Esophagus squamous epithelium (tissue), 5 donors: ENCODE measurements at regions not wholly inside any gene's neighbourhood (a gene's known extent, or its start where the extent isn't known, plus 50 kb on each side); places are given as distances from the start of the nearest gene placed in this dataset.

Experiments used
- DNase-seq: peaks from one replicate; lab custom pipeline; 2025; lab: John Stamatoyannopoulos, UW
- H3K27ac ChIP-seq, 4 donors: fragments of 200-600 bp; sonication (generic); one replicate each; pipeline ENCODE4 v1.5.1; 2016 to 2019; ENCODE audit warnings: mild to moderate bottlenecking in 1 of 4
- H3K27me3 ChIP-seq, 4 donors: fragments of 200-600 bp; sonication (generic); 1 replicate in 3 of 4; 2 replicates in 1 of 4; pipeline versions ENCODE4 v1.5.1 to v1.6.0; 2017 to 2021; ENCODE audit warnings: antibody characterized with exemption in 1 of 4
- H3K36me3 ChIP-seq, 3 donors: fragments of 200-600 bp; sonication (generic); one replicate each; pipeline ENCODE4 v1.5.1; 2016 to 2019
- H3K4me1 ChIP-seq, 3 donors: fragments of 200-600 bp; sonication (generic); one replicate each; pipeline ENCODE4 v1.5.1; 2017 to 2019
- H3K4me3 ChIP-seq, 4 donors: fragments of 200-600 bp; sonication (generic); 1 replicate in 3 of 4; 2 replicates in 1 of 4; pipeline ENCODE4 v1.5.1; 2016 to 2019; ENCODE audit warnings: mild to moderate bottlenecking in 2 of 4, moderate library complexity in 1 of 4
- H3K9me3 ChIP-seq, 3 donors: fragments of 200-600 bp; sonication (generic); one replicate each; pipeline ENCODE4 v1.5.1; 2016 to 2019
- POLR2A ChIP-seq, 4 donors: fragments of 450-650 bp; IDR thresholded peaks; one replicate each; pipeline ENCODE4 v1.6.1; 2017; ENCODE audit warnings: antibody characterized with exemption in 4 of 4, mild to moderate bottlenecking in 4 of 4, moderate library complexity in 3 of 4
- WGBS, 2 donors: methylation state at CpG; one replicate each; pipeline ENCODE4 v1.1.5; 2018; 5-methylcytosine and 5-hydroxymethylcytosine counted together
- intact Hi-C: fragments of 100-400 bp; cut with DNase I; formaldehyde crosslinking; loops from one replicate; pipeline ENCODE4 v1.15.0; 2022
- TF ChIP-seq, protein P1 (sequence below), 6 experiments: fragments of 450-650 bp in 4 of 6; fragments of 200-600 bp in 2 of 6; sonication (generic) in 2 of 6; IDR thresholded peaks; one replicate each; pipeline ENCODE4 v1.5.1; 2016 to 2019; ENCODE audit warnings: antibody characterized with exemption in 6 of 6, mild to moderate bottlenecking in 4 of 6, moderate library complexity in 4 of 6
- donor health status: DM: yes; HTN: yes; CAD: no.

DNA sequence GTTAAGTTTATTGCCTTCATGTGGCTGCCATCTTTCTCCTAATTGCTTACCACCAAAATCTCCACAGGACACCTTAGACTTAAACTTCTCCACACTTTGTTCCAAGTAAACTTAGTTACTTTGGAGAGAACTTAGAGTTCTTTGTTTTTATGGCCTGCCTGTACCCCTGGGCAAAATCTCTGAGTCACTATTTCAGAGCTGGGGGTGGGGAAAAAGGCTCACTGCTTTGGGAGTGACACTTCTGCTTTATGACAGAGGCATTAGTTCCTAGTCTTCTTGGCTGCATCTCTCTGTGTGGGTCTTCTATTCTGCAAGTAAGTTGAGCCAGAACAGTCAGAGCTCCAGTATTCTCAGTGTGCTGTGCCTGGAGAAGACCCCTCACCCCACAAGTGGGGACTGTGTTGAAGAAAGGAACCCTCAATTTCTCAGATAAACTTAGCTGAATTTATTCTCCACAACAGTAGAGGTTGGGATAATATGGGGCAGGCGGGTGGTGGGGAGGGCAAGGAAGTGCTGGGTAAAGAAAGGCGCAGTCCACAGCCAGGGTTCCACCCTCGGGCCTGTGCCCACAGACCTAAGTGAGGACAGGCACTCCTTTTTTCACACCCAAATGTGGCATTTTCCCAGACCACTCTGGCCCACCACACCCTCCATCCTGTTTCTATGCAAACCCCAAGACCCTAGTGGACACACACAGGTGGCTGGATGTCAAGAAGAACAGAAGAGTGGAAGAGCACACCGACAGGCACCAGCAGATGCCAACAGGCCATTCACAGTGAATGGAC is 636.6 kb upstream of the MAN1A1 start:
- 95 to 100% methylated on average over 1 to 4 of the region's 4 CpGs for WGBS, 2 donors
- H3K4me1 ChIP-seq = no peaks in the 10 kb centered on the region
- no peak overlapping the region for H3K27ac ChIP-seq
- H3K27me3 ChIP-seq = no peaks in the 10 kb centered on the region
- no peak for TF ChIP-seq POLR2A (IDR thresholded peaks at IDR 0.05)
- TF ChIP-seq, protein P1, sequence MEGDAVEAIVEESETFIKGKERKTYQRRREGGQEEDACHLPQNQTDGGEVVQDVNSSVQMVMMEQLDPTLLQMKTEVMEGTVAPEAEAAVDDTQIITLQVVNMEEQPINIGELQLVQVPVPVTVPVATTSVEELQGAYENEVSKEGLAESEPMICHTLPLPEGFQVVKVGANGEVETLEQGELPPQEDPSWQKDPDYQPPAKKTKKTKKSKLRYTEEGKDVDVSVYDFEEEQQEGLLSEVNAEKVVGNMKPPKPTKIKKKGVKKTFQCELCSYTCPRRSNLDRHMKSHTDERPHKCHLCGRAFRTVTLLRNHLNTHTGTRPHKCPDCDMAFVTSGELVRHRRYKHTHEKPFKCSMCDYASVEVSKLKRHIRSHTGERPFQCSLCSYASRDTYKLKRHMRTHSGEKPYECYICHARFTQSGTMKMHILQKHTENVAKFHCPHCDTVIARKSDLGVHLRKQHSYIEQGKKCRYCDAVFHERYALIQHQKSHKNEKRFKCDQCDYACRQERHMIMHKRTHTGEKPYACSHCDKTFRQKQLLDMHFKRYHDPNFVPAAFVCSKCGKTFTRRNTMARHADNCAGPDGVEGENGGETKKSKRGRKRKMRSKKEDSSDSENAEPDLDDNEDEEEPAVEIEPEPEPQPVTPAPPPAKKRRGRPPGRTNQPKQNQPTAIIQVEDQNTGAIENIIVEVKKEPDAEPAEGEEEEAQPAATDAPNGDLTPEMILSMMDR (IDR thresholded peaks at IDR 0.05) = no peak
- no peak overlapping the region for H3K4me3 ChIP-seq
- intact Hi-C loops = no loop called here
- H3K36me3 ChIP-seq = no peaks in the 10 kb centered on the region
- no peaks in the 10 kb centered on the region for H3K9me3 ChIP-seq
- DNase-seq = no peak

DNA sequence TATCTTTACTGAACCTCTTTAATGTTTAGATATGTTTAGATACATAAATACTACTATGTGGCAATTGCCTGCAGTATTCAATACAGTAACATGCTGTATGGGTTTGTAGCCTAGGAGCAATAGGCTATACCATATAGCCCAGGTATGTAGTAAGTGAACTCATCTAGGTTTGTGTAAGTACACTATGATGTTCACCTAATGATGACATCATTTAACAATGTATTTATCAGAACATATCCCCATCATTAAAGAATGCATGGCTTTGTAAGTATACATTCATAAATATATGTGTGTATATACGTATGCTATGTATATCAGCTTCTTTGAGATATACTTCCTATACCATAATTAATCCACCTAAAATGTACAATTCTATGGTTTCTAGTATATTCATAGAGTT is 631.2 kb upstream of the MAN1A1 start:
- DNase-seq = no peak
- H3K27ac ChIP-seq = no peak overlapping the region
- no peaks in the 10 kb centered on the region for H3K36me3 ChIP-seq
- no peaks in the 10 kb centered on the region for H3K4me1 ChIP-seq
- H3K4me3 ChIP-seq = no peak overlapping the region
- intact Hi-C loops = no loop called here
- 92 to 96% methylated on average over 1 of the region's 1 CpG for WGBS, 2 donors
- TF ChIP-seq, protein P1 (IDR thresholded peaks at IDR 0.05) = no peak
- TF ChIP-seq POLR2A (IDR thresholded peaks at IDR 0.05) = no peak
- no peaks in the 10 kb centered on the region for H3K27me3 ChIP-seq
- H3K9me3 ChIP-seq = no peaks in the 10 kb centered on the region

- Histone ChIP-seq H3K27ac (no peak overlapping the region), H3K4me1 (no peaks in the 10 kb centered on the region), H3K4me3 (no peak overlapping the region), H3K9me3 (no peaks in the 10 kb centered on the region), H3K27me3 (no peaks in the 10 kb centered on the region), H3K36me3 (no peaks in the 10 kb centered on the region)
- intact Hi-C loops = no loop called here
- no peak for DNase-seq
- 15 to 17% methylated on average over 1 of the region's 1 CpG for WGBS, 2 donors
- TF ChIP-seq POLR2A (IDR thresholded peaks at IDR 0.05) = no peak
- TF ChIP-seq, protein P1 (IDR thresholded peaks at IDR 0.05) = peak in 2 of 6 experiments; percentile 9 to 22
Observed at GRCh38 chr6:119979862-119980261, 630.3 kb upstream of the MAN1A1 start.

DNA sequence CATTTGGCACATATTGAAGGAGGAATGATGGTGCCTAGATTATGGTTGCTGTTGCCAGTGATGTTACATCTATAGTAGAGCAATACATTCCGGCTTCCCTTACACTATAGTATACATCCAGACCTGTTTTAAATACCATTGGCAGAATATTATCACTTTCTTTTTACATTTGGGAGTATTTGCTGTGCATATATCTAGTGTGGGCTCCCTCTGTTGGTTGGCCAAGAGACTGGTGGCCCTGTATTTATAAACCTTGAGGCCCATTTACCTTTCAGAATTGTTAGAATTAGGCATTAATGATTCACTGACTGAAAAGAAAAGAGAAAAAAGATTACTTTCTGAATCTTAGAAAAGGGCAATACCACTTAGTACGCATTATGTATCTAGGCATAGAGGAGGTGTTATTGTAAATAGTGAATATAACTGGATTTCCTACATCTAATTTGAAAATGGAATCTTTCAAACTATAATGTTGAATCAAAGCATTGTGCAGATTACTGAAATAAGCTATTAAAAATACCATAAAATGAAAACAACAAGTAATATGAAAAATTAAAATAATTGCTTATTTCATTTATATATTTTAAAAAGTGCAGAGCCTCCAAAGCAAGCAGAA is 628.8 kb upstream of the MAN1A1 start:
- H3K36me3 ChIP-seq = no peaks in the 10 kb centered on the region
- no peak for DNase-seq

More for the DNA sequence above, 628.8 kb upstream of the MAN1A1 start:
- TF ChIP-seq, protein P1 (IDR thresholded peaks at IDR 0.05) = peak in 5 of 6 experiments; percentile 32 to 64 (median 41)
- no peak for TF ChIP-seq POLR2A (IDR thresholded peaks at IDR 0.05)
- intact Hi-C loops = no loop called here
- 85 to 88% methylated on average over 2 of the region's 2 CpGs for WGBS, 2 donors
- Histone ChIP-seq H3K4me3 (no peak overlapping the region), H3K27me3 (no peaks in the 10 kb centered on the region), H3K9me3 (no peaks in the 10 kb centered on the region), H3K4me1 (no peaks in the 10 kb centered on the region), H3K27ac (no peak overlapping the region)
